Vagina (tissue), 2 donors: ENCODE measurements at regions not wholly inside any gene's neighbourhood (a gene's known extent, or its start where the extent isn't known, plus 50 kb on each side); places are given as distances from the start of the nearest gene placed in this dataset.

Source experiments
- DNase-seq, 2 donors: peaks; one replicate each; pipeline ENCODE4 v3.0.0-alpha.2; 2017; ENCODE audit errors: extremely low spot score in 2 of 2
- H3K27ac ChIP-seq: fragments of 200-600 bp; sonication (generic); one replicate; pipeline ENCODE4 v1.5.1; 2019
- H3K27me3 ChIP-seq: fragments of 200-600 bp; sonication (generic); one replicate; pipeline ENCODE4 v1.5.1; 2019
- H3K36me3 ChIP-seq, 2 donors: fragments of 200-600 bp; sonication (generic); one replicate each; pipeline ENCODE4 v1.5.1; 2017 to 2019
- H3K4me1 ChIP-seq: fragments of 200-600 bp; sonication (generic); one replicate; pipeline ENCODE4 v1.5.1; 2019
- H3K4me3 ChIP-seq, 2 donors: fragments of 200-600 bp; sonication (generic); 1 replicate in 1 of 2; 2 replicates in 1 of 2; pipeline ENCODE4 v1.5.1; 2016 to 2019
- H3K9me3 ChIP-seq: fragments of 200-600 bp; sonication (generic); one replicate; pipeline ENCODE4 v1.5.1; 2019
- CTCF ChIP-seq, 3 experiments: fragments of 450-650 bp in 2 of 3; fragments of 200-600 bp in 1 of 3; sonication (generic) in 1 of 3; IDR thresholded peaks; one replicate each; pipeline ENCODE4 v1.5.1; 2017 to 2019; ENCODE audit warnings: antibody characterized with exemption in 3 of 3, mild to moderate bottlenecking in 2 of 3, moderate library complexity in 2 of 3
- POLR2A ChIP-seq, 2 donors: fragments of 450-650 bp; IDR thresholded peaks; one replicate each; pipeline ENCODE4 v1.6.1; 2017; ENCODE audit warnings: antibody characterized with exemption in 2 of 2, mild to moderate bottlenecking in 2 of 2, moderate library complexity in 2 of 2
- POLR2AphosphoS5 ChIP-seq, 2 donors: sonication (generic); formaldehyde crosslinking; IDR thresholded peaks; one replicate each; pipeline ENCODE4 v1.9.0; 2017; ENCODE audit warnings: antibody characterized with exemption in 2 of 2, mild to moderate bottlenecking in 2 of 2, low read depth in 1 of 2; ENCODE audit not compliant: insufficient read depth in 1 of 2
- intact Hi-C: fragments of 100-400 bp; cut with DNase I; formaldehyde crosslinking; loops from one replicate; pipeline ENCODE4 v1.15.1; 2023

DNA sequence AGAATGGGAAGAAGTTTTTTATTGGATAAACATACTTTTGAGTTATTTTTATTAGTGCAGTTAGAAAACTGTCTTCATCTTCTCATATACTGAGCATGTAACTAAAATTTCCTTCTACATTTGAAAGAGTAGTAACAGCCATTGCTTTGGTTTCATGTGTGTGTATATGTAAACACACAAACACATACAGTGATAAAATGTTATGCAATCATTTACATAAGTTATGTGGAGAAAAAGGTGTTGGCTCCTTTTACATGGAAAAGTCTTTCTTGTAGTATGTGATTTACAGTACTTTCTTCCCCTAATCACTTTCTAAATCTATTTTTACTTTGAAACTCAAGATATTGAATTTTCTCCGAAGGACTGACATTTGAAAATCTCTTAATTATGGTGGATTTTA is 194.3 kb upstream of the PACRGL start:
- Histone ChIP-seq H3K36me3 (no peaks in the 10 kb centered on the region), H3K9me3 (no peaks in the 10 kb centered on the region), H3K4me3 (no peak overlapping the region), H3K27me3 (no peaks in the 10 kb centered on the region), H3K4me1 (no peaks in the 10 kb centered on the region), H3K27ac (no peak overlapping the region)
- intact Hi-C loops, result no loop called here
- TF ChIP-seq POLR2AphosphoS5 (IDR thresholded peaks at IDR 0.05; ENCODE audit: insufficient read depth in 1 of 2, low read depth in 1 of 2) (no peak), CTCF (IDR thresholded peaks at IDR 0.05) (no peak), POLR2A (IDR thresholded peaks at IDR 0.05) (no peak)
- no peak for DNase-seq

- Histone ChIP-seq H3K27ac (no peak overlapping the region), H3K36me3 (no peaks in the 10 kb centered on the region), H3K9me3 (no peaks in the 10 kb centered on the region), H3K4me3 (no peak overlapping the region), H3K27me3 (no peaks in the 10 kb centered on the region), H3K4me1 (no peaks in the 10 kb centered on the region)
- TF ChIP-seq POLR2AphosphoS5 (IDR thresholded peaks at IDR 0.05; ENCODE audit: insufficient read depth in 1 of 2, low read depth in 1 of 2), result no peak
- no peak for TF ChIP-seq CTCF (IDR thresholded peaks at IDR 0.05)
- TF ChIP-seq POLR2A (IDR thresholded peaks at IDR 0.05), result no peak
- DNase-seq, result no peak
- intact Hi-C loops, result no loop called here
Observed at GRCh38 chr4:20506827-20507226, 193.4 kb upstream of the PACRGL start.

- no peaks in the 10 kb centered on the region for H3K9me3 ChIP-seq
- DNase-seq, result no peak
- intact Hi-C loops, result no loop called here
Observed at GRCh38 chr4:20509315-20509714, 190.9 kb upstream of the PACRGL start.

GRCh38 chr4:20512033-20512792 is 188.0 kb upstream of the PACRGL start:
- Histone ChIP-seq H3K27me3 (no peaks in the 10 kb centered on the region), H3K36me3 (no peaks in the 10 kb centered on the region), H3K4me3 (no peak overlapping the region), H3K4me1 (no peaks in the 10 kb centered on the region), H3K27ac (no peak overlapping the region), H3K9me3 (no peaks in the 10 kb centered on the region)
- intact Hi-C loops, result no loop called here
- TF ChIP-seq CTCF (IDR thresholded peaks at IDR 0.05), result no peak
- TF ChIP-seq POLR2A (IDR thresholded peaks at IDR 0.05), result no peak
- no peak for TF ChIP-seq POLR2AphosphoS5 (IDR thresholded peaks at IDR 0.05; ENCODE audit: insufficient read depth in 1 of 2, low read depth in 1 of 2)
- no peak for DNase-seq

More at GRCh38 chr4:20509315-20509714, 190.9 kb upstream of the PACRGL start:
- no peak overlapping the region for H3K4me3 ChIP-seq
- no peak for TF ChIP-seq POLR2AphosphoS5 (IDR thresholded peaks at IDR 0.05; ENCODE audit: insufficient read depth in 1 of 2, low read depth in 1 of 2)
- TF ChIP-seq POLR2A (IDR thresholded peaks at IDR 0.05), result no peak
- TF ChIP-seq CTCF (IDR thresholded peaks at IDR 0.05), result no peak
- H3K36me3 ChIP-seq, result no peaks in the 10 kb centered on the region
- no peaks in the 10 kb centered on the region for H3K4me1 ChIP-seq
- H3K27ac ChIP-seq, result no peak overlapping the region
- no peaks in the 10 kb centered on the region for H3K27me3 ChIP-seq

GRCh38 chr4:20512985-20513384 is 187.3 kb upstream of the PACRGL start:
- intact Hi-C loops, result no loop called here
- Histone ChIP-seq H3K27me3 (no peaks in the 10 kb centered on the region), H3K9me3 (no peaks in the 10 kb centered on the region), H3K36me3 (no peaks in the 10 kb centered on the region), H3K4me3 (no peak overlapping the region), H3K4me1 (no peaks in the 10 kb centered on the region), H3K27ac (no peak overlapping the region)
- no peak for DNase-seq
- no peak for TF ChIP-seq POLR2AphosphoS5 (IDR thresholded peaks at IDR 0.05; ENCODE audit: insufficient read depth in 1 of 2, low read depth in 1 of 2)
- no peak for TF ChIP-seq POLR2A (IDR thresholded peaks at IDR 0.05)
- TF ChIP-seq CTCF (IDR thresholded peaks at IDR 0.05), result no peak
